RWPE2 (cell line): ENCODE measurements at regions not wholly inside any gene's neighbourhood (a gene's known extent, or its start where the extent isn't known, plus 50 kb on each side); places are given as distances from the start of the nearest gene placed in this dataset.

Experiments used
- ATAC-seq: fragments of 200-7000 bp; cut with Tn5 transposase; 3 replicates; pipeline ENCODE4 v1.9.1; 2021; ENCODE audit warnings: low read depth
- DNase-seq: peaks from one replicate; pipeline ENCODE4 v3.0.0-alpha.2; 2020; ENCODE audit warnings: low spot score
- H3K27ac ChIP-seq: fragments of 450-650 bp; 2 replicates; pipeline ENCODE4 v1.5.1; 2017; ENCODE audit warnings: mild to moderate bottlenecking; ENCODE audit not compliant: poor library complexity, severe bottlenecking
- H3K27me3 ChIP-seq: fragments of 250-450 bp; sonication (Bioruptor Pico); 2 replicates; pipeline ENCODE4 v1.5.1; 2021; ENCODE audit warnings: mild to moderate bottlenecking, moderate library complexity; ENCODE audit not compliant: insufficient read depth, poor library complexity, severe bottlenecking
- H3K36me3 ChIP-seq: fragments of 250-450 bp; sonication (Bioruptor Pico); 2 replicates; pipeline ENCODE4 v1.5.1; 2020; ENCODE audit warnings: low read depth, mild to moderate bottlenecking, moderate library complexity
- H3K4me1 ChIP-seq: fragments of 250-450 bp; sonication (Bioruptor Pico); 2 replicates; pipeline ENCODE4 v1.5.1; 2021; ENCODE audit warnings: mild to moderate bottlenecking, moderate library complexity; ENCODE audit not compliant: insufficient read depth, poor library complexity, severe bottlenecking
- H3K4me3 ChIP-seq: fragments of 250-450 bp; sonication (Bioruptor Pico); 2 replicates; pipeline ENCODE4 v1.5.1; 2021; ENCODE audit warnings: mild to moderate bottlenecking, moderate library complexity; ENCODE audit not compliant: severe bottlenecking
- H3K9me3 ChIP-seq: fragments of 250-450 bp; sonication (Bioruptor Pico); 2 replicates; pipeline ENCODE4 v1.5.1; 2021; ENCODE audit warnings: mild to moderate bottlenecking, moderate library complexity; ENCODE audit not compliant: severe bottlenecking
- TF ChIP-seq, protein P1 (sequence below): fragments of 450-650 bp; IDR thresholded peaks from one replicate; pipeline ENCODE4 v1.5.1; 2017; ENCODE audit warnings: mild to moderate bottlenecking, moderate library complexity; ENCODE audit not compliant: poor library complexity, severe bottlenecking

DNA sequence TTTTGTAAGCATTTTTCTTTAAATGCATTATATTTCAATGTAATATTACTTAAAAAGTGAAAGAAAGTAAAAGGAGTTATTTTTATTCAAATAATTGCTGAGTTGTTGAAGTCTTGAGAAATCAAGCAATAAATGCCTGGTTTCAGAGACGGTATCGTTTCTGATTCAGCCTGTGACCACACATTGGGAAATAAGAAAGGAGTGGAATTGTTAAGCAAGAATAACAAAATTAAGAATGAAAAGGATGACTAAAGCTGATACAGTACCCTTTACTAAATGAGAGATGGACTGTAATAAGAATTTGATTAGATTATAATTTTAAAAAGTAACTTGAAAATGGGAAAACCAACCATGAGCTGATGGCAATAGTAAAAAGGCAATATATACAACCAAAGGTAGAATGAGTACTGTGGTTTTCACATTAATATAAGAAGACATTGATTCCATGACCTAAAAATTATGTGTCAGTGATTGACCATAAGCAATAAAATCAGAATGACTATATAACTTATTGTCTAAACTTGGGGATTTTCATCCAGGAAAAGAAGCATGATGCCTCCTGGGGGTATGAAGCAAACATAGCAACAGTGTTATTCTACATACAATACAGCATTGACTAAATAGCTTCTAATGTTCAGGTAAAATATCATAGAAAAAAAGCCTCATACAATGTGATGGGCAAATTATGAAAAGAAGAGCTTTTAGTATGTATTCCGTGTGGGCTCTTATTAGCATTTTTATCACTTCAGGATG is 101.9 kb upstream of the PRDM9 start:
- ATAC-seq (peak; percentile 64), DNase-seq (no peak)
- Histone ChIP-seq H3K4me1 (peaks cover 20% of the 10 kb centered on the region), H3K4me3 (no peak overlapping the region), H3K27me3 (no peaks in the 10 kb centered on the region), H3K36me3 (no peaks in the 10 kb centered on the region), H3K9me3 (no peaks in the 10 kb centered on the region), H3K27ac (peak overlapping the region; percentile 15)
- TF ChIP-seq, protein P1, sequence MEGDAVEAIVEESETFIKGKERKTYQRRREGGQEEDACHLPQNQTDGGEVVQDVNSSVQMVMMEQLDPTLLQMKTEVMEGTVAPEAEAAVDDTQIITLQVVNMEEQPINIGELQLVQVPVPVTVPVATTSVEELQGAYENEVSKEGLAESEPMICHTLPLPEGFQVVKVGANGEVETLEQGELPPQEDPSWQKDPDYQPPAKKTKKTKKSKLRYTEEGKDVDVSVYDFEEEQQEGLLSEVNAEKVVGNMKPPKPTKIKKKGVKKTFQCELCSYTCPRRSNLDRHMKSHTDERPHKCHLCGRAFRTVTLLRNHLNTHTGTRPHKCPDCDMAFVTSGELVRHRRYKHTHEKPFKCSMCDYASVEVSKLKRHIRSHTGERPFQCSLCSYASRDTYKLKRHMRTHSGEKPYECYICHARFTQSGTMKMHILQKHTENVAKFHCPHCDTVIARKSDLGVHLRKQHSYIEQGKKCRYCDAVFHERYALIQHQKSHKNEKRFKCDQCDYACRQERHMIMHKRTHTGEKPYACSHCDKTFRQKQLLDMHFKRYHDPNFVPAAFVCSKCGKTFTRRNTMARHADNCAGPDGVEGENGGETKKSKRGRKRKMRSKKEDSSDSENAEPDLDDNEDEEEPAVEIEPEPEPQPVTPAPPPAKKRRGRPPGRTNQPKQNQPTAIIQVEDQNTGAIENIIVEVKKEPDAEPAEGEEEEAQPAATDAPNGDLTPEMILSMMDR: peak; percentile 12

DNA sequence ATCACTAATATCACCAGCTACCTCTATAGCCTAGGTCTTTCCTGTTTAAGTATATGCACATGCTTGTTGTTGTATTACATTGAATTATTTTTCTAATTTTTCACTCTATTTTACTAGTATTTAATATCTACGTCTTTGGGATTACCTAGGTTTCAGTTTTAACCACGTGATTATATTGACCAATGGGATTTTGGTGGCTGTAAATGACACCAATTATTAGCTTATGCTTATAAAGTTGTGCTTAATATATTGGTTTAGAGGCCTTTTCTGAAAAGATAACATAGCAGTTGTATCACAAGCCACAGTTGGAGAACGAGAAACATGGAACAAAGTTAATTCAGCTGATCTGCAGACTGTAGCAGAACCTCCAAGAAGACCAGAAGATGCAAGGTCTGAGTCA is 104.8 kb upstream of the PRDM9 start:
- ATAC-seq (no peak), DNase-seq (no peak)
- Histone ChIP-seq H3K36me3 (no peaks in the 10 kb centered on the region), H3K4me1 (peaks cover 15% of the 10 kb centered on the region), H3K9me3 (no peaks in the 10 kb centered on the region), H3K27ac (no peak overlapping the region), H3K27me3 (no peaks in the 10 kb centered on the region), H3K4me3 (no peak overlapping the region)
- TF ChIP-seq, protein P1: no peak

DNA sequence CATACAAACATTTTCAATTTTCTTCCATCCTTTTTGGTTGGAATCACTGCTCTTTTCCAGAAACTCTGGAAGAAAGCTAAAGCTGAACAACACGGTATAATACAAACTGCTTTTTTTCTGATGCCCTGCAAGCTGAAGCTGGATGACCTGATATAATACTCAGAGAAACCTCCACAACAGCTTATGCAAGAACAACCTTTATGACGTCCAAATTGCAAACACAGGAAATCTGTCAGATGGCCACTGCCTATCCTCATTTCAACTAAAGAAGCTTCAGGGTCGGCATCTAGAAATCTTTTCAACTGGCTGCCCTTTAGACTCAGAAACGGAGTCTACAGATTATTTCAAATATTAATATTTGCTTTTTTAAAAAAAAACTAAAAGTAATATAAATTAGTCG is 106.5 kb upstream of the PRDM9 start:
- ATAC-seq (no peak), DNase-seq (no peak)
- H3K9me3 ChIP-seq: no peaks in the 10 kb centered on the region
- no peaks in the 10 kb centered on the region for H3K36me3 ChIP-seq
- TF ChIP-seq, protein P1: no peak
- no peak overlapping the region for H3K4me3 ChIP-seq
- H3K27ac ChIP-seq: no peak overlapping the region
- no peaks in the 10 kb centered on the region for H3K27me3 ChIP-seq
- peaks cover 14% of the 10 kb centered on the region for H3K4me1 ChIP-seq

DNA sequence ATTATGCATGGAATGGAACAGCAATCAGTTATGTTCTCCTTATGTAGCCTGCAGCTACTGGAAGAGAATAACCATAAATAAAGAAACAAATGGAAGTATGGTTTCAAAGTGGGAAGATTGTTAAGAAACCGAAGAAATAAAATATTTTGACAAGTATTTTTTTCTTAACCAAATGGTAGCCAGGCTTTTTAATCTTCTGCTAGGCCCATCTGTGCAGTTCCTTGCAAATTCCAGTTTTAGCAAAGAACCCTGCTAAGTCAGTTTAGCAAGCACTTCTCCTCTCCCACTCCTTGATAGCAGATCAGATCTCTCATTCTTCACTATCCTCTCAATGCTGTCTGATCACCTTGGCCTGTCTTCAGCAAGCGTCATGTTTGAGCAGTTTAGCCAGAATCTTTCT is 111.1 kb upstream of the PRDM9 start:
- Histone ChIP-seq H3K27ac (no peak overlapping the region), H3K4me3 (no peak overlapping the region), H3K9me3 (no peaks in the 10 kb centered on the region), H3K27me3 (no peaks in the 10 kb centered on the region), H3K36me3 (no peaks in the 10 kb centered on the region), H3K4me1 (peaks cover 3% of the 10 kb centered on the region)
- ATAC-seq (no peak), DNase-seq (no peak)
- TF ChIP-seq, protein P1: no peak
